BLaER1 treated with 17β-estradiol and CSF1 and Interleukin-3, amounts not matched to agents 10 nM and 100 nM (cell line): ENCODE measurements at regions not wholly inside any gene's neighbourhood (a gene's known extent, or its start where the extent isn't known, plus 50 kb on each side); places are given as distances from the start of the nearest gene placed in this dataset.

Experiments used
- H3K27ac ChIP-seq, 11 experiments: shearing (Covaris generic); formaldehyde crosslinking; 2 replicates each; pipeline ENCODE4 v1.8.1; 2022
- H3K27me3 ChIP-seq, 11 experiments: shearing (Covaris generic); formaldehyde crosslinking; 2 replicates each; pipeline ENCODE4 v1.8.1; 2022
- H3K36me3 ChIP-seq, 11 experiments: shearing (Covaris generic); formaldehyde crosslinking; 2 replicates each; pipeline ENCODE4 v1.8.1; 2022
- H3K4me1 ChIP-seq, 10 experiments: shearing (Covaris generic); formaldehyde crosslinking; 2 replicates each; pipeline ENCODE4 v1.8.1; 2022
- H3K4me2 ChIP-seq, 11 experiments: shearing (Covaris generic); formaldehyde crosslinking; 2 replicates each; pipeline ENCODE4 v1.8.1; 2022
- H3K4me3 ChIP-seq, 10 experiments: shearing (Covaris generic); formaldehyde crosslinking; 2 replicates each; pipeline ENCODE4 v1.8.1; 2022
- H3K9ac ChIP-seq, 11 experiments: shearing (Covaris generic); formaldehyde crosslinking; 2 replicates each; pipeline ENCODE4 v1.8.1; 2022
- H3K9me3 ChIP-seq, 11 experiments: shearing (Covaris generic); formaldehyde crosslinking; replicated peaks in 1 of 11; 2 replicates each; pipeline ENCODE4 v1.8.1; 2022
- H4K20me1 ChIP-seq, 11 experiments: shearing (Covaris generic); formaldehyde crosslinking; 2 replicates each; pipeline ENCODE4 v1.8.1; 2022
- Cebpa-rat ChIP-seq, 11 experiments: shearing (Covaris generic); IDR thresholded peaks; 2 replicates each; pipeline ENCODE4 v1.8.1; 2022

DNA sequence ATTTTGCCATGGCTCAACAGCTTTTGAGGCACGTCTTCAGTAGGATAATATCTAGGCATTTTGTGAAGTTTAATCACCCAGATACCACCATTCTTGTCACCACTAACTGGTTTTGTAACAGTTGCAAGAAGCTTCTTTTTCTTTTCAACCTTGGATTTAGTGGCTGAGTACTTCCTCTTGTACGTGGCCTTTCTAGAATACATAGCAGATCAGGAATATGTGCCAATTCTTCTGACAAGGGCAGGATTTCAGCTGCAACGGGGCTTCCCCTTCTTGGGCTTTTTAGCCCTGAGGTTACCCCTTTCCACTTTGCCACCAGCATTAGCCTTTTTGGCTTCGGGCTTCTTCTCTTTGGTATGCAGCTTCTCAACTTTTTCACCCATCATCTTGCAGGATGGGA is 79.3 kb upstream of the WARS2 start:
- H3K9me3 ChIP-seq, result no peaks in the 10 kb centered on the region
- H3K4me2 ChIP-seq, result no peak overlapping the region
- H3K36me3 ChIP-seq, result no peaks in the 10 kb centered on the region
- no peak overlapping the region for H3K9ac ChIP-seq
- H3K4me1 ChIP-seq, result no peaks in the 10 kb centered on the region; a peak in 3 of 20 replicates
- no peaks in the 10 kb centered on the region for H4K20me1 ChIP-seq
- TF ChIP-seq Cebpa-rat (IDR thresholded peaks at IDR 0.05), result no peak
- no peak overlapping the region for H3K27ac ChIP-seq
- H3K27me3 ChIP-seq, result no peaks in the 10 kb centered on the region
- no peak overlapping the region for H3K4me3 ChIP-seq

DNA sequence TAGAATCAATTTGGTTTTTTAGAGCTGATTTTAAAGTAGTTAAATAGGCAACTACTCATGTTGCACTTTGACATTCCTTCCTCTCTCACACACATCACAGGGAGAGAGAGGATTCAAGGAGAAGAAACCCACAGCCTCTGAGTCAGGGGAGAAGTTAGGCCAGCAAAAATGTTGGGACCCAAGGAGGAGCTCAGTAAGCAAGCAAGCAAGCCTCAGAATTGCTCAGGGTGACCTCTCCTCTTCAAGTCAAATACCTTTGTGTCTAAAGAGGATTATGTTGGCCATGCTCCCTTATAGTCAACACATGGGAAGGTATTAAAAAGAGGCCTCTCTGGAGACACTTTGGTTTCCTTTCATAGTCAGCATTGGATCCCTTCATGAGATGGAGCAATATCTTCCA is 80.5 kb upstream of the WARS2 start:
- Histone ChIP-seq H3K9ac (no peak overlapping the region), H3K4me1 (no peaks in the 10 kb centered on the region; a peak in 3 of 20 replicates), H3K27me3 (no peaks in the 10 kb centered on the region), H3K9me3 (no peaks in the 10 kb centered on the region), H3K27ac (no peak overlapping the region), H3K4me2 (0 out of 22 replicates have a peak overlapping the region, but pooled peaks of 1 of the 11 experiments have one; percentile 4), H4K20me1 (no peaks in the 10 kb centered on the region), H3K4me3 (no peak overlapping the region), H3K36me3 (no peaks in the 10 kb centered on the region)
- no peak for TF ChIP-seq Cebpa-rat (IDR thresholded peaks at IDR 0.05)

DNA sequence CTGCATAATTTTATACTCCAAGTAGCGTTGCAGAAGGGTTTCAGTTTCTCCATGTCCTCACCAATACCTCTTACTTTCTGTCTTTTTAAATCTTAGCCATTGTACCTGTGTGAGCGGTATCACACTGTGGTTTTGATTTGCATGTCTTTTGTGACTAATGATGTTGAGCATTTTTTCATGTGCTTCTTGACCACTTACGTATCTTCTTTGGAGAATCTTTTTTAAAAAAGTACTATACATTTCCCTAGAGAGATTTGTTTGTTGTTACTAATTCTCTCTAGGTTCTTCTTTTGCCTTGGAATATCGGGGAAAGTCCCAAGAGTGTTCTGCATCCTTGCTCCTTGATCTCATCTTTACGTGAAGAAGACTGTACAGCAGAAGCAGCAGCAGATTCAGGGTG is 81.8 kb upstream of the WARS2 start:
- no peak overlapping the region for H3K4me3 ChIP-seq
- no peaks in the 10 kb centered on the region for H4K20me1 ChIP-seq
- no peak overlapping the region for H3K9ac ChIP-seq
- H3K4me1 ChIP-seq, result peaks cover 5 to 11% (median 7%) of the 10 kb centered on the region in 10 experiments
- no peak overlapping the region for H3K4me2 ChIP-seq
- no peaks in the 10 kb centered on the region for H3K36me3 ChIP-seq
- TF ChIP-seq Cebpa-rat (IDR thresholded peaks at IDR 0.05), result no peak
- no peaks in the 10 kb centered on the region for H3K9me3 ChIP-seq
- no peaks in the 10 kb centered on the region for H3K27me3 ChIP-seq
- no peak overlapping the region for H3K27ac ChIP-seq

DNA sequence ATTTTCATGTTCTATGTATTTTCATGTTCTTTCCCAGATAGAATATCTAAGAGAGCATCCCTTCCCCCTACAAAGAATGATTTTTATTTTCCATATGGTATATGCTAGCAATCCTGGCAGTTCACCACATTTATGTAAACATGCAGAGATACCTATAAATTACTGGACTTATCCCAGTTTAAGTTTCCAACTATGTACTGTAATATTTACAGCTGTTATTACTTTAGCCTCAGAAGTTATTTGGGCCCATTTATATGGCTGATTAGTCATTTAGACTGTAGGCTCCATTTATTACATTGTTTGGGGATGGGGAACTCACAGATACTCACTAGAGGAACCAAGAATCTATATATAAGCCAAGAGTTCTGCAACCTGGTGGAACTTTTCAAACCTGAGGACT is 84.8 kb upstream of the WARS2 start:
- no peak overlapping the region for H3K4me3 ChIP-seq
- peaks cover 12 to 25% (median 18%) of the 10 kb centered on the region in 10 experiments for H3K4me1 ChIP-seq
- no peaks in the 10 kb centered on the region for H3K36me3 ChIP-seq
- H3K27me3 ChIP-seq, result no peaks in the 10 kb centered on the region
- no peaks in the 10 kb centered on the region for H3K9me3 ChIP-seq
- H4K20me1 ChIP-seq, result no peaks in the 10 kb centered on the region
- no peak for TF ChIP-seq Cebpa-rat (IDR thresholded peaks at IDR 0.05)
- H3K4me2 ChIP-seq, result no peak overlapping the region
- H3K27ac ChIP-seq, result no peak overlapping the region
- H3K9ac ChIP-seq, result no peak overlapping the region

DNA sequence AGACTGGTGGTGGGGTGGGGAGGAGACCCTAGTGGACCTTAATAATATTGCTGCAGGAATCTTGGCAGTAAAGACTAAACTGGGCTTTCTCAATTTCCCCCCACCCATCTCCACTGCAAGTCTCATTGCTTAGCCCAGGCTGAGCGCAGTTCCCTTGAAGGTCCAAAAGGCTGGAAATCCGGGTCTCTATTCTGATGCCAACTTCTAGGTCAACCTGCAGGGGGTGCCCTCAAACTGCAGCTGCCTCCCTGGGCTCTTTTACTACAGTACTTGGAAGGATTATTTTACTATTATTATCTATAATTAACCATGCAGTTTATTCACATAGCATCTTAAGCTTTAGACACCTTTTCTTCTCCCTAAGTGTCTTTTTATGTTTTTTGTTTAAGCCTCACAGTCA is 85.4 kb upstream of the WARS2 start:
- Histone ChIP-seq H3K36me3 (no peaks in the 10 kb centered on the region), H3K4me1 (peaks cover 12 to 25% (median 18%) of the 10 kb centered on the region in 10 experiments), H3K4me2 (no peak overlapping the region), H3K4me3 (no peak overlapping the region), H3K27me3 (no peaks in the 10 kb centered on the region), H3K9ac (no peak overlapping the region), H4K20me1 (no peaks in the 10 kb centered on the region), H3K9me3 (no peaks in the 10 kb centered on the region), H3K27ac (no peak overlapping the region)
- no peak for TF ChIP-seq Cebpa-rat (IDR thresholded peaks at IDR 0.05)

DNA sequence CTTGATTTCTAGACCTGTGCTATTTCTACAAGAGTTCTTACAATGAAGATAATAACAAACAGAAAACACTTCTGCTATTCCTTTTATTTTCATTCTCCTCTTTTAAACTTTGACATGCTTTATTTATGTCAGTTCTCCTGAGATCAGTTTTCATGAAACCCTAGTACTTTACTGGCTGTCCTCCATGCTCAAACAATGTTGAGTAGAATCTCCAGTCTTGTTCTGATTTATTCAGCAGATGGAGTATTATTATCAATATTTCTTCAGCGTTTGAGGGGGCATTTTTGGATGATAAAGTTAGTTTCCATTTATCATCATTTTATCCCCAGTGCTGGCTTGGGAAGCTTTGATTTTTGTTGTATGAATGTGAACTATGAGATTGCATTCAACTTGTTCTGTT is 85.9 kb upstream of the WARS2 start:
- Histone ChIP-seq H3K27me3 (no peaks in the 10 kb centered on the region), H3K36me3 (no peaks in the 10 kb centered on the region), H3K4me1 (peaks cover 12 to 25% (median 18%) of the 10 kb centered on the region in 10 experiments), H3K27ac (no peak overlapping the region), H3K9ac (no peak overlapping the region), H3K4me3 (no peak overlapping the region), H3K4me2 (peak overlapping the region in 3 of 11 experiments; percentile 63 to 82 (median 76); a peak in 3 of 22 replicates), H3K9me3 (no peaks in the 10 kb centered on the region), H4K20me1 (no peaks in the 10 kb centered on the region)
- TF ChIP-seq Cebpa-rat (IDR thresholded peaks at IDR 0.05), result no peak

DNA sequence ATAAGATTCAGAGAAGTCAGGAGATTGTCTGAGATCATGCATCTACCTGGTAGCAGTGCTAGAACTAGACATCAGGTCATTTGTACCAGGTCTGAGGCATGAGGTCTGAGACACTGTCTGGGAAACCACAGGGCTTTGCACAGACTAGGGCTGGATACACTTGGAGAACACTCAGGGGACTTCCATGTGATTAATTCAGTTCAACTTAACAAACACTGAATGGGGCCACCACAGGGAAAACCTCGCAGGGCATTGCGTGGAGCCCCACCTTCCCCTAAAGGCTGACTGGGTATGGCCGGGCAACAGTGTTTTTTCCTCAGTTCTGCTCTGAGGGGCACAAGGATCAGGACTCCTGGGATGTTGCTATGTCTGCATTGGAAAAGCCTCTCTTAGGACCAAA is 86.5 kb upstream of the WARS2 start:
- peaks cover 12 to 25% (median 18%) of the 10 kb centered on the region in 10 experiments for H3K4me1 ChIP-seq
- peak overlapping the region; percentile 44 to 82 (median 63); a peak in 20 of 22 replicates for H3K4me2 ChIP-seq
- H3K4me3 ChIP-seq, result no peak overlapping the region
- no peaks in the 10 kb centered on the region for H3K9me3 ChIP-seq
- H3K9ac ChIP-seq, result no peak overlapping the region; a peak in 1 of 22 replicates
- no peak for TF ChIP-seq Cebpa-rat (IDR thresholded peaks at IDR 0.05)
- H3K27ac ChIP-seq, result peak overlapping the region in 5 of 11 experiments; percentile 17 to 59 (median 26); a peak in 5 of 22 replicates
- no peaks in the 10 kb centered on the region for H4K20me1 ChIP-seq
- H3K36me3 ChIP-seq, result no peaks in the 10 kb centered on the region
- no peaks in the 10 kb centered on the region for H3K27me3 ChIP-seq

DNA sequence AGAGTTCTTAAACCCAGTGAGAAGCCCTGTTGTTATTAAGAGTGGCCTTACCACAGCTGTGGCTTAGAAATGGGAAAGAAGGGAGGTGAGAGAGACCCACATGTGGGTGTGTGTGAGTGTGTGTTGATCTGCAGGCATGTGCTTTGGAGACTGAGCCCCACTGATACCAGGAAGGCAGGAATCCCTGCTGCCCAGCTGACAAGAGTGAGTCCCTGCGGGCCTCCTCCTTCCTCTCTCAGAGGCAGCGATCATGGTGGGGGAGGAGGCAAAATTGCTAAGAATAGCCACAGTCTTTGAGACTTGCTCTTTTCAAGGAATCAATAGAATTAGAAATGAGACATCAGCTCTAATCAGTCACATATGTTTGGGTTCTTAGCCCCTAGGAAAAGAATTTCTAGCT is 87.0 kb upstream of the WARS2 start:
- Histone ChIP-seq H3K27ac (peak overlapping the region in 5 of 11 experiments; percentile 17 to 59 (median 26); a peak in 7 of 22 replicates), H3K4me1 (peaks cover 12 to 25% (median 18%) of the 10 kb centered on the region in 10 experiments), H4K20me1 (no peaks in the 10 kb centered on the region), H3K36me3 (no peaks in the 10 kb centered on the region), H3K9ac (peak overlapping the region in 3 of 11 experiments; percentile 0 to 26 (median 20); a peak in 3 of 22 replicates), H3K9me3 (no peaks in the 10 kb centered on the region), H3K4me2 (peak overlapping the region; percentile 44 to 82 (median 63)), H3K4me3 (no peak overlapping the region), H3K27me3 (no peaks in the 10 kb centered on the region)
- no peak for TF ChIP-seq Cebpa-rat (IDR thresholded peaks at IDR 0.05)

DNA sequence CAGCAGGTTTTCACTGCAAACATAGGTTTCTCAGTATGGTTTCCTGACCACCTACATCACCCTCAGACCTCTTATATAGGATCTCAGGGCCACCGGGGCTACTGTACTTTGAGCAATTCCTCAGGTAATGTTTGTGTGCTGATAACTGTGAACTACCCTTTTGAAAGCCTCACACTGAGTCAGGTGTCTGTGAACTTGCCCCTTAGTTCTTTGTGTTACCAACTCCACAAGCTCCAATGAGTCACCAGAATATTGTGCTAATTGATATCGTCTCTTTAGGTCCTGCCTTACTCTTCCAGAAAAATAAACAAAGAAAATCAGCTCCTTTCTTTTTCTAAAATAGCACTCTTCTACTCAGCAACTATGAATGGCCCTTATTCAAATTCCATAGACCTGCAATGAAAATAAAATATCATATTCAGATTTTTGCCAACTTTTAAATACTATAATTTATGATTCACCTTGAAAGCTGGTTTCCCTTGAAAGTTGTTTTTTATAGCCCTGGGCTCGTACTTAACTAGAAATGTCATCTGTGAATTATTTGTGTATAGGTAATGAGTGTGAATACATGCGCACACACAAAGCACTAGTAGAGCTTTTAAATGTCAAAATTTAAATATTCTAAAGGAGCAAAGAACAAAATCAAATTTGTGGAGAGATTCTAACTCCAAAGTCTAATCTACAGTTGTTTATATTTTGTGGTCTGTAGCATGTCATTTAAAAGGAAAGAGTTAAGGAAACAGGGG is 88.1 kb upstream of the WARS2 start:
- H3K27ac ChIP-seq, result no peak overlapping the region
- H3K4me2 ChIP-seq, result peak overlapping the region in 6 of 11 experiments; percentile 61 to 82 (median 74); a peak in 12 of 22 replicates
- no peaks in the 10 kb centered on the region for H3K36me3 ChIP-seq

DNA sequence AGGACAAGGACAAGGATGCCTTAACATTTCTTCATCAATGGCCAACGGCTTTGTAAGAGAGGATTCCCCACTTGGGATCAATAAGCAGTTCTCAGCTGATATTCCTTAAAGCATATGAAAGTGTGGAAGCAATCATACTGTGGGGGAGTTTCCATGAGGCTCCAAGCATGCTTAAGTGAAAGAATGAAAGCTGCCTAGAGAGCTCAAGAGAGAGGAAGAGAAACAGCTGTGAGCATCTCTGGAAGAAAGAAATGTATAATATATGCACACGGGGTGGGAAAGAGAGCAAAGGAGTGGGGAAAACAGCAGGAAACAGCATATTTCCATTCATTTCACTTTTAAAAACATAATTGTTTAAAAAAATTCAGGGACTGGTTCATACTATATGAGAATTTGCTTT is 94.7 kb upstream of the WARS2 start:
- no peaks in the 10 kb centered on the region for H3K27me3 ChIP-seq
- no peaks in the 10 kb centered on the region for H3K9me3 ChIP-seq
- H3K4me3 ChIP-seq, result no peak overlapping the region
- no peaks in the 10 kb centered on the region for H3K36me3 ChIP-seq
- H3K4me2 ChIP-seq, result no peak overlapping the region
- no peaks in the 10 kb centered on the region for H4K20me1 ChIP-seq
- H3K4me1 ChIP-seq, result no peaks in the 10 kb centered on the region
- no peak overlapping the region for H3K9ac ChIP-seq
- no peak for TF ChIP-seq Cebpa-rat (IDR thresholded peaks at IDR 0.05)
- no peak overlapping the region for H3K27ac ChIP-seq

More for the DNA sequence above, 88.1 kb upstream of the WARS2 start:
- no peak for TF ChIP-seq Cebpa-rat (IDR thresholded peaks at IDR 0.05)
- Histone ChIP-seq H3K9me3 (no peaks in the 10 kb centered on the region), H3K9ac (no peak overlapping the region), H3K27me3 (no peaks in the 10 kb centered on the region), H3K4me3 (no peak overlapping the region), H4K20me1 (no peaks in the 10 kb centered on the region), H3K4me1 (peaks cover 12 to 25% (median 18%) of the 10 kb centered on the region in 10 experiments)
